MCF 10A (cell line): ENCODE measurements at regions not wholly inside any gene's neighbourhood (a gene's known extent, or its start where the extent isn't known, plus 50 kb on each side); places are given as distances from the start of the nearest gene placed in this dataset.

Experiments used
- BruUV-seq: library from RNA; stranded (reverse); fragments of 400-500 nt; replicated peaks from 2 replicates; lab custom pipeline; 2021; lab: Mats Ljungman, UMichigan
- CTCF ChIA-PET: fragments of 300-600 bp; sonication (Branson Sonifier 250); formaldehyde crosslinking; extraction: SDS; loops from one replicate; lab custom pipeline; 2021; ENCODE audit warnings: antibody characterized with exemption, inconsistent platforms; lab: Yijun Ruan, JAX
- POLR2A ChIA-PET: fragments of 300-600, 350-650 bp; sonication (Branson Sonifier 250); formaldehyde crosslinking; extraction: SDS; loops from one replicate; lab custom pipeline; 2020; ENCODE audit warnings: antibody characterized with exemption, inconsistent platforms; lab: Yijun Ruan, JAX
- DNase-seq: peaks from one replicate; pipeline ENCODE4 v3.0.0-alpha.2; 2018; ENCODE audit not compliant: unreplicated experiment
- H3K27ac Mint-ChIP-seq: one replicate; pipeline ENCODE4 v1.8.0; 2022; ENCODE audit warnings: mild to moderate bottlenecking, low read depth, mixed read lengths; ENCODE audit not compliant: unreplicated experiment
- H3K27me3 Mint-ChIP-seq: one replicate; pipeline ENCODE4 v1.8.0; 2022; ENCODE audit warnings: mixed read lengths; ENCODE audit not compliant: insufficient read depth, unreplicated experiment
- H3K36me3 Mint-ChIP-seq: one replicate; pipeline ENCODE4 v1.8.0; 2022; ENCODE audit warnings: mild to moderate bottlenecking, moderate library complexity, mixed read lengths; ENCODE audit not compliant: insufficient read depth, unreplicated experiment
- H3K4me1 Mint-ChIP-seq: one replicate; pipeline ENCODE4 v1.8.0; 2022; ENCODE audit warnings: mixed read lengths; ENCODE audit not compliant: insufficient read depth, unreplicated experiment
- H3K4me3 Mint-ChIP-seq: one replicate; pipeline ENCODE4 v1.8.0; 2022; ENCODE audit warnings: mild to moderate bottlenecking, moderate library complexity, mixed read lengths; ENCODE audit not compliant: unreplicated experiment
- H3K9me3 Mint-ChIP-seq: one replicate; pipeline ENCODE4 v1.8.0; 2022; ENCODE audit warnings: mixed read lengths; ENCODE audit not compliant: unreplicated experiment
- intact Hi-C: fragments of 100-400 bp; cut with micrococcal nuclease; formaldehyde crosslinking; loops from 2 replicates; pipeline ENCODE4 v1.14.1; 2022
- TF ChIP-seq, protein P1 (sequence below): fragments of 200-600 bp; IDR thresholded peaks from one replicate; pipeline ENCODE4 v1.8.0; 2022; ENCODE audit warnings: antibody characterized with exemption, mild to moderate bottlenecking; ENCODE audit not compliant: unreplicated experiment

DNA sequence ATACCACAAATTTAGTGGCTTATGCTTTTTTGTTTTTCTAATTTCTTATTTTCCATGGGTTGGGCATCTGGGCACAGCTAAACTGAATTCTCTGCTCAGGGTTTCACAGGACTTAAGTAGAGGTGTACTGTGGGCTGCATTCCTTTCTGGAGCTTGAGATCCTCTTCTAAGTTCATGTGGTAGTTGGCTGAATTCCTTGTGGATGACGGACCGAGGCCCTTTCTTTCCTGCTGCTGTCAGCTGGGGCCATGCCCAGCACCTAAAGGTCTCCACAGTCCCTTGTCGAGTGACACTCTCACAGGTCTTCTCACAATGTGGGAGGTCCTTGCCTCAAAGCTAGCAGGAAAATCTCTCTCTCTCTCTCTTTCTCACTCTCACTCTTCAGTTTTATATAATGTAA lies 433.5 kb upstream of the LRATD1 start:
- ChIA-PET POLR2A (no interaction called here), CTCF (no interaction called here)
- Mint-ChIP-seq H3K4me1 (no peaks in the 10 kb centered on the region), H3K4me3 (no peak overlapping the region), H3K9me3 (no peaks in the 10 kb centered on the region), H3K27me3 (no peaks in the 10 kb centered on the region), H3K27ac (no peak overlapping the region), H3K36me3 (no peaks in the 10 kb centered on the region)
- TF ChIP-seq, protein P1, sequence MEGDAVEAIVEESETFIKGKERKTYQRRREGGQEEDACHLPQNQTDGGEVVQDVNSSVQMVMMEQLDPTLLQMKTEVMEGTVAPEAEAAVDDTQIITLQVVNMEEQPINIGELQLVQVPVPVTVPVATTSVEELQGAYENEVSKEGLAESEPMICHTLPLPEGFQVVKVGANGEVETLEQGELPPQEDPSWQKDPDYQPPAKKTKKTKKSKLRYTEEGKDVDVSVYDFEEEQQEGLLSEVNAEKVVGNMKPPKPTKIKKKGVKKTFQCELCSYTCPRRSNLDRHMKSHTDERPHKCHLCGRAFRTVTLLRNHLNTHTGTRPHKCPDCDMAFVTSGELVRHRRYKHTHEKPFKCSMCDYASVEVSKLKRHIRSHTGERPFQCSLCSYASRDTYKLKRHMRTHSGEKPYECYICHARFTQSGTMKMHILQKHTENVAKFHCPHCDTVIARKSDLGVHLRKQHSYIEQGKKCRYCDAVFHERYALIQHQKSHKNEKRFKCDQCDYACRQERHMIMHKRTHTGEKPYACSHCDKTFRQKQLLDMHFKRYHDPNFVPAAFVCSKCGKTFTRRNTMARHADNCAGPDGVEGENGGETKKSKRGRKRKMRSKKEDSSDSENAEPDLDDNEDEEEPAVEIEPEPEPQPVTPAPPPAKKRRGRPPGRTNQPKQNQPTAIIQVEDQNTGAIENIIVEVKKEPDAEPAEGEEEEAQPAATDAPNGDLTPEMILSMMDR, result no peak
- no TSS peak for BruUV-seq
- intact Hi-C loops, result loop anchor here (10.0 kb wide), 1 partner anchor 436 kb away; the partner anchor contains the start of gene LRATD1
- DNase-seq, result no peak

DNA sequence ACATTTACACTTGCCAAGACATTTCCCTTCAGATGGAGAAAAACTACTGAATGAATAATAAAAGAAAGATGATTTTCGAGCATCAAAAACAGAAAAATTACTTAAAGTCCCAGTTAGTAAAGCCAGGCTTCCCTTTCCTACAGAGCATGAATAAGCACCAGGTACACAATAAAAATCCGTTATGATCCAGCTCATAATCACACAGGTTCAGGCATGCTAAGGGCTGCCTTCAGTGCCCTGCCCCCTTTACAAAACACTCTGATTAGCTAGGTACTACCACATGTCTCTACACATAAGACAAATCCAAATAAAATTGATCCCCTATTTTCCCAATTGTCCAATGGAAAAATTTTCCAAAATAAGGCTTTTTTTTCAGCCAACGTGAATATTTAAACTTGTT lies 413.2 kb upstream of the LRATD1 start:
- no peak overlapping the region for H3K4me3 Mint-ChIP-seq
- H3K27me3 Mint-ChIP-seq, result no peaks in the 10 kb centered on the region
- TF ChIP-seq, protein P1, result no peak
- peaks cover 10% of the 10 kb centered on the region for H3K4me1 Mint-ChIP-seq
- ChIA-PET CTCF (interaction anchor here (0.5 kb wide), 1 partner anchor 10 kb away, joined by 3 read pairs; no protein-coding TSS in a partner anchor), POLR2A (no interaction called here)
- DNase-seq, result peak; percentile 14
- H3K9me3 Mint-ChIP-seq, result no peaks in the 10 kb centered on the region
- no peaks in the 10 kb centered on the region for H3K36me3 Mint-ChIP-seq
- intact Hi-C loops, result no loop called here
- no TSS peak for BruUV-seq
- H3K27ac Mint-ChIP-seq, result no peak overlapping the region

GRCh38 chr2:14220101-14220500 lies 412.4 kb upstream of the LRATD1 start:
- H3K27ac Mint-ChIP-seq, result no peak overlapping the region
- H3K4me1 Mint-ChIP-seq, result peaks cover 10% of the 10 kb centered on the region
- TF ChIP-seq, protein P1, result no peak
- H3K4me3 Mint-ChIP-seq, result no peak overlapping the region
- peak; percentile 5 for DNase-seq
- no peaks in the 10 kb centered on the region for H3K36me3 Mint-ChIP-seq
- H3K9me3 Mint-ChIP-seq, result no peaks in the 10 kb centered on the region
- CTCF ChIA-PET, result no interaction called here
- H3K27me3 Mint-ChIP-seq, result no peaks in the 10 kb centered on the region
- POLR2A ChIA-PET, result interaction anchor here (0.7 kb wide), 1 partner anchor 36 kb away, joined by 3 read pairs; no protein-coding TSS in a partner anchor
- intact Hi-C loops, result no loop called here
- no TSS peak for BruUV-seq

DNA sequence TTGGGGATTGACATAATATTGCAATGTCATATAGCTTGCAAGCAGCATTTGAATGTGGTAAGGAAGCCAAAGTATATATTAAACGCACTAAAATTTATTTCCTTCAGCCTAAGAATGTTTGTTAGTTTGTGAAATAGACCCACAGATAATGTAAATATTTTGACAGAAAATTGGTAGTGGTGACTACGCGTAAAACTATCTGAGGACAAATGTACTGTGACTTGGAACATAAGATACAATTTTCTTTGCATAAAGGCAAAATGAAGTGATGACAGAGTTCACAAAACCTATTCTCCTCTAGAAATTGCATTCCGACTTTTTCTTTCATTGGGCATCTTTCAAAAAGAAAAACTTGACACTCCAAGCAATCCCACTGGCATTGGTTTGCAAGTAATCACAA lies 411.1 kb upstream of the LRATD1 start:
- intact Hi-C loops, result no loop called here
- Mint-ChIP-seq H3K4me3 (no peak overlapping the region), H3K36me3 (no peaks in the 10 kb centered on the region), H3K4me1 (peaks cover 10% of the 10 kb centered on the region), H3K27ac (no peak overlapping the region), H3K9me3 (no peaks in the 10 kb centered on the region), H3K27me3 (no peaks in the 10 kb centered on the region)
- DNase-seq, result no peak
- TF ChIP-seq, protein P1, result no peak
- POLR2A ChIA-PET, result no interaction called here
- CTCF ChIA-PET, result no interaction called here
- BruUV-seq, result no TSS peak
